OCI-LY1 (cell line): ENCODE measurements at regions not wholly inside any gene's neighbourhood (a gene's known extent, or its start where the extent isn't known, plus 50 kb on each side); places are given as distances from the start of the nearest gene placed in this dataset.

Experiments used
- H2AFZ ChIP-seq: fragments of 200-600 bp; sonication (generic), shearing (Covaris generic); 2 replicates; pipeline ENCODE4 v1.6.0; 2014; ENCODE audit warnings: antibody characterized with exemption, mild to moderate bottlenecking, low read length
- H3F3A ChIP-seq: fragments of 200-600 bp; sonication (generic), shearing (Covaris generic); 2 replicates; pipeline ENCODE4 v1.6.0; 2014; ENCODE audit warnings: mild to moderate bottlenecking, antibody characterized with exemption, low read length, moderate library complexity; ENCODE audit not compliant: insufficient read depth
- H3K27ac ChIP-seq: fragments of 200-600 bp; sonication (generic); 2 replicates; pipeline ENCODE4 v1.5.1; 2014; ENCODE audit warnings: low read length, mixed run types, mild to moderate bottlenecking, low read depth; ENCODE audit not compliant: poor library complexity, severe bottlenecking
- H3K27me3 ChIP-seq: fragments of 200-600 bp; sonication (generic); 2 replicates; pipeline ENCODE4 v1.6.0; 2014; ENCODE audit warnings: antibody characterized with exemption, mild to moderate bottlenecking, low read length, moderate library complexity; ENCODE audit not compliant: insufficient read depth
- H3K36me3 ChIP-seq: fragments of 200-600 bp; sonication (generic); 2 replicates; pipeline ENCODE4 v1.6.1; 2014; ENCODE audit warnings: mild to moderate bottlenecking, antibody characterized with exemption, low read length, moderate library complexity, mixed read lengths; ENCODE audit not compliant: insufficient read depth
- H3K4me1 ChIP-seq: fragments of 200-600 bp; sonication (generic); 2 replicates; pipeline ENCODE4 v1.5.1; 2014; ENCODE audit warnings: mild to moderate bottlenecking, low read length, moderate library complexity; ENCODE audit not compliant: insufficient read depth, severe bottlenecking
- H3K4me2 ChIP-seq: fragments of 200-600 bp; sonication (generic), shearing (Covaris generic); 2 replicates; pipeline ENCODE4 v1.6.1; 2014; ENCODE audit warnings: low read length
- H3K4me3 ChIP-seq: fragments of 200-600 bp; sonication (generic); 2 replicates; pipeline ENCODE4 v1.5.1; 2014; ENCODE audit warnings: low read length, low read depth, mild to moderate bottlenecking, mixed read lengths; ENCODE audit not compliant: poor library complexity, severe bottlenecking
- H3K79me2 ChIP-seq: fragments of 200-600 bp; shearing (Covaris generic); 2 replicates; pipeline ENCODE4 v1.6.1; 2016; ENCODE audit warnings: mixed run types, low read length, mixed read lengths; ENCODE audit not compliant: insufficient read depth
- H3K9ac ChIP-seq: fragments of 200-600 bp; sonication (generic), shearing (Covaris generic); 2 replicates; pipeline ENCODE4 v1.6.1; 2014; ENCODE audit warnings: mild to moderate bottlenecking, low read length, mixed read lengths
- H3K9me2 ChIP-seq: fragments of 200-600 bp; sonication (generic), shearing (Covaris generic); 2 replicates; pipeline ENCODE4 v1.6.1; 2014; ENCODE audit warnings: low read depth, mild to moderate bottlenecking, low read length, mixed read lengths
- H3K9me3 ChIP-seq: fragments of 200-600 bp; shearing (Covaris generic); 2 replicates; pipeline ENCODE4 v1.6.1; 2014; ENCODE audit warnings: low read length, mixed read lengths
- H4K20me1 ChIP-seq: fragments of 200-600 bp; sonication (generic), shearing (Covaris generic); 2 replicates; pipeline ENCODE4 v1.6.0; 2016; ENCODE audit warnings: mild to moderate bottlenecking, low read length; ENCODE audit not compliant: insufficient read depth
- CTCF ChIP-seq: fragments of 200-600 bp; sonication (generic), shearing (Covaris generic); IDR thresholded peaks from 2 replicates; pipeline ENCODE4 v1.5.1; 2017; ENCODE audit warnings: mild to moderate bottlenecking, antibody characterized with exemption, low read length, moderate library complexity, mixed read lengths
- EZH2 ChIP-seq: fragments of 200-600 bp; sonication (generic), shearing (Covaris generic); IDR thresholded peaks from 2 replicates; pipeline ENCODE4 v1.8.0; 2017; ENCODE audit warnings: borderline replicate concordance, mixed run types, mild to moderate bottlenecking, antibody characterized with exemption, low read length, moderate library complexity, mixed read lengths

DNA sequence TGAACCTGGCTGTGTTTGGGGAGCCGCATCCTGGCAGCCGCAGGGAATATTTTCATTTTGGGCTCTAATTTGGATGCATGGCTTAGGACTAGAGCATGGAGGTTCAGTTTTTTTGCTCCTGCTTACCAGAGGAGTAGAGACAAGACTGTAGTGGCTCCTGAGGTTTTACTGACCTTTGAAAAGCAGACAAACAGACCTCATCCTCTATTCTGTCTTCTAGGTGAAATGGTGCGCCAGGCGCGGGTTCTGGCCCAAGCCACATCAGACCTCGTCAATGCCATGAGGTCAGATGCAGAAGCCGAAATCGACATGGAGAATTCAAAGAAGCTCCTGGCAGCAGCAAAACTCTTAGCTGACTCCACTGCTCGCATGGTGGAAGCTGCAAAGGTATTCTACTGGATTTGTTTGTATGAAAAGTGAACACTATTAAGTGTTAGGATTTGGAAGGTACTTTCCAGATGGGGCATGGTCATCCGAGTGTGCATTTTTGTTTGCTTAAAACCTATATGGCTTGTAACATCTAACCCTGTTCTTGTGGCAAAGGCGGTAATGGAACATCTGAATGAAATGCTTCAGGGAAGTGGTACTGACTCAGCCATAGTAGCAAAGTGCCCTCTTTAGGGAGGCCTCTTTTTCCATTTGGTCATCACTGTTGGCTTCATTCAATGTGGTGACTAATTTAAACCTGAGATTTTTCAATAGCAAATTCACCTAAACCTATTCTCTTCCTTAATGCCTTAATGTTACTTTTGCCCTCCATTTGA, 330.7 kb upstream of the TPM1 start:
- no peaks in the 10 kb centered on the region for H3K36me3 ChIP-seq
- H3K4me3 ChIP-seq, result no peak overlapping the region
- H3K4me1 ChIP-seq, result no peaks in the 10 kb centered on the region
- no peak overlapping the region for H2AFZ ChIP-seq
- no peaks in the 10 kb centered on the region for H4K20me1 ChIP-seq
- H3K9ac ChIP-seq, result no peak overlapping the region
- no peaks in the 10 kb centered on the region for H3F3A ChIP-seq
- no peak overlapping the region for H3K27ac ChIP-seq
- no peaks in the 10 kb centered on the region for H3K9me3 ChIP-seq
- no peaks in the 10 kb centered on the region for H3K27me3 ChIP-seq
- no peak overlapping the region for H3K4me2 ChIP-seq
- no peaks in the 10 kb centered on the region for H3K79me2 ChIP-seq
- TF ChIP-seq EZH2 (no peak), CTCF (no peak)
- H3K9me2 ChIP-seq, result no peaks in the 10 kb centered on the region

DNA sequence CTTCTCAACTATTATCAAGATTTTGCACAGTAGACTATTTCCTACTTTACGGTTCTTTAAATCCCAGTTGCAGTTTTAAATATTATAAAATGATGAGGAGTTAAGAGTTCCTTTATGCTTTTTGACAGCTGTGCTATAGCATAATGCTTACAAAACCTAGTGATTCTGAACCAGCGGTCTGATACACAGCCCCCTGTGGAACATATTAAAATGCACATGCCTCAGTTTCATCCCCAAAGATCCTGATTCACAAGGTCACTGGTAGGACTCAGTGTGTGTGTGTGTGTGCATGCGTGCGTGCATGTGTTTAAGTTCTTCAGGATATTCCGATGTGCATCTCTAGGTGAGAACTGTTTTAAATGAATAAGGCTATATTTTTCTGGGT, 330.1 kb upstream of the TPM1 start:
- Histone ChIP-seq H3K79me2 (no peaks in the 10 kb centered on the region), H3F3A (no peaks in the 10 kb centered on the region), H3K4me2 (no peak overlapping the region), H3K36me3 (no peaks in the 10 kb centered on the region), H3K27me3 (no peaks in the 10 kb centered on the region), H3K27ac (no peak overlapping the region), H4K20me1 (no peaks in the 10 kb centered on the region), H3K4me1 (no peaks in the 10 kb centered on the region), H3K9ac (no peak overlapping the region), H3K9me3 (no peaks in the 10 kb centered on the region), H3K4me3 (no peak overlapping the region), H3K9me2 (no peaks in the 10 kb centered on the region), H2AFZ (no peak overlapping the region)
- TF ChIP-seq CTCF (no peak), EZH2 (no peak)

DNA sequence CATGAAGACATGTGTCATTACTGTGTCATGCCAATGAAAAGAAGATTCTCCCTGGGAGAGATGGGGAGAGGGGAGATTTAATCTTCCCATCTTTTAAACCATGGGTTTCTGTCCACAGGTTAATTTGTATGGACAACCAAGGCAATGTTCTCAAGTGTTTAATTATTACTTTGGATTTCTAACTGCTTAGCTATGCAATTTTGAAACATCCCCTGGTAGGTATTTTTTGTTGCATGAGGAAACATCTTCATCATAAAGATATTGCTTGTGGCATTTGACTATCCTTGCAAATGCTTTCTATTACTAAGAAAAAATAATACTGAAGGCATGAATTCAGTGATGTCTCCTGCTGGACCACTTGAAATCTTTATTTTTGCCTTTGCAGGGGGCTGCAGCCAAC, 326.6 kb upstream of the TPM1 start:
- Histone ChIP-seq H3K27me3 (no peaks in the 10 kb centered on the region), H4K20me1 (no peaks in the 10 kb centered on the region), H3K9me2 (no peaks in the 10 kb centered on the region), H3F3A (no peaks in the 10 kb centered on the region), H3K36me3 (no peaks in the 10 kb centered on the region), H3K79me2 (no peaks in the 10 kb centered on the region), H3K9ac (no peak overlapping the region), H3K9me3 (no peaks in the 10 kb centered on the region), H3K27ac (no peak overlapping the region), H3K4me2 (no peak overlapping the region), H2AFZ (no peak overlapping the region), H3K4me3 (no peak overlapping the region), H3K4me1 (no peaks in the 10 kb centered on the region)
- TF ChIP-seq CTCF, result no peak
- TF ChIP-seq EZH2, result no peak
